ENCODE measurements at regions not wholly inside any gene's neighbourhood (a gene's known extent, or its start where the extent isn't known, plus 50 kb on each side); places are given as distances from the start of the nearest gene placed in this dataset.

GRCh38 chrX:30111431-30111830 is 103.9 kb upstream of the MAGEB2 start:
- no peak overlapping the region for H3K4me3 ChIP-seq (replicated peaks in 1 of 3; ENCODE audit: insufficient read depth in 1 of 3, low read depth in 2 of 3, low read length in 3 of 3)
- no peaks in the 10 kb centered on the region for H3K36me3 ChIP-seq (replicated peaks in 1 of 2; ENCODE audit: control insufficient read depth in 1 of 2, insufficient read depth in 2 of 2, low read length in 2 of 2)
- ATAC-seq (no peak), DNase-seq (ENCODE audit: low spot score) (no peak), FAIRE-seq (no peak)
- no peaks in the 10 kb centered on the region for H3K4me1 ChIP-seq (ENCODE audit: insufficient read depth, low read length)
- H3K9me3 ChIP-seq (ENCODE audit: low read length): no peaks in the 10 kb centered on the region
- H4K20me1 ChIP-seq (ENCODE audit: insufficient read depth, low read length): no peaks in the 10 kb centered on the region
- H2AFZ ChIP-seq (ENCODE audit: low read length): no peak overlapping the region
- intact Hi-C loops (cut with micrococcal nuclease; ENCODE audit: unreplicated experiment): no loop called here
- TF ChIP-seq ZNF547 (CRISPR knock-in tag; IDR thresholded peaks at IDR 0.05): no peak
- no peak for TF ChIP-seq ZNF558 (CRISPR knock-in tag; IDR thresholded peaks at IDR 0.05; ENCODE audit: borderline replicate concordance)
- TF ChIP-seq SNAPC5 (CRISPR knock-in tag; IDR thresholded peaks at IDR 0.05; ENCODE audit: borderline replicate concordance): no peak
- no peak for TF ChIP-seq NR2F6 (IDR thresholded peaks at IDR 0.05)
- TF ChIP-seq NR2F6 (CRISPR knock-in tag; IDR thresholded peaks at IDR 0.05): no peak
- no peak for TF ChIP-seq TRIM24 (CRISPR knock-in tag; IDR thresholded peaks at IDR 0.05)
- no peak for TF ChIP-seq GTF3A (CRISPR knock-in tag; conservative IDR thresholded peaks at IDR 0.05)
- TF ChIP-seq ELF3 (CRISPR knock-in tag; IDR thresholded peaks at IDR 0.05): no peak
- TF ChIP-seq PCBP2 (optimal IDR thresholded peaks at IDR 0.05; ENCODE audit: low read depth, low read length, poor library complexity, severe bottlenecking): no peak
- TF ChIP-seq ZNF510 (CRISPR knock-in tag; IDR thresholded peaks at IDR 0.05; ENCODE audit: low read depth): no peak
- no peak for TF ChIP-seq GMEB2 (CRISPR knock-in tag; IDR thresholded peaks at IDR 0.05; ENCODE audit: low read depth)
- no peak for TF ChIP-seq ZNF737 (CRISPR knock-in tag; IDR thresholded peaks at IDR 0.05; ENCODE audit: borderline replicate concordance)
- no peak for TF ChIP-seq MAFF (IDR thresholded peaks at IDR 0.05; ENCODE audit: low read depth, low read length)
- no peak for TF ChIP-seq HIC2 (CRISPR knock-in tag; IDR thresholded peaks at IDR 0.05; ENCODE audit: low read depth)
- TF ChIP-seq HNRNPLL (IDR thresholded peaks at IDR 0.05; ENCODE audit: low read depth, low read length, poor library complexity, severe bottlenecking): no peak
- no peak for TF ChIP-seq HMGA1 (CRISPR knock-in tag; conservative IDR thresholded peaks at IDR 0.05)
- TF ChIP-seq KDM5B (CRISPR knock-in tag; IDR thresholded peaks at IDR 0.05; ENCODE audit: borderline replicate concordance): no peak
- TF ChIP-seq GLMP (CRISPR knock-in tag; IDR thresholded peaks at IDR 0.05; ENCODE audit: borderline replicate concordance): no peak
- no peak overlapping the region for H3K9ac ChIP-seq (ENCODE audit: insufficient read depth, low read depth, low read length)
- H3K79me2 ChIP-seq (ENCODE audit: insufficient read depth, low read length): no peaks in the 10 kb centered on the region
- no peak overlapping the region for H3K4me2 ChIP-seq (ENCODE audit: low read depth, low read length)
- POLR2A ChIA-PET: no interaction called here
- no TSS peak for BruUV-seq (replicated peaks)
- in situ Hi-C loops (cut with HindIII; ENCODE audit: extremely low pct_ligation_motif_present, low pct_unique_long_range_greater_than_20kb): no loop called here
- 50% methylated on average over 2 of the region's 2 CpGs for WGBS (ENCODE audit: low lambda C conversion rate)
- CTCF ChIA-PET (ENCODE audit: low intra/inter-chr PET ratio, low total read pairs): no interaction called here
- no peaks in the 10 kb centered on the region for H3K27me3 ChIP-seq (ENCODE audit: control insufficient read depth in 1 of 2, insufficient read depth in 2 of 2, low read length in 2 of 2)
- H3K27ac ChIP-seq (ENCODE audit: extremely low read length, insufficient read depth, low read length): no peak overlapping the region

Data from HepG2 (cell line).